GM23338 (cell line): ENCODE measurements at regions not wholly inside any gene's neighbourhood (a gene's known extent, or its start where the extent isn't known, plus 50 kb on each side); places are given as distances from the start of the nearest gene placed in this dataset.
"Not testable (repeated sequence)": the region's sequence is repeated elsewhere in the genome, so short reads cannot be mapped to it uniquely, and the experiment has no call there.

ENCODE experiments used
- ATAC-seq: fragments of 200-7000 bp; cut with Tn5 transposase; 3 replicates; pipeline ENCODE4 v1.9.1; 2020
- DNase-seq: peaks from one replicate; pipeline ENCODE4 v3.0.0-alpha.2; 2015; ENCODE audit warnings: low spot score
- H2AFZ ChIP-seq: fragments of 200-600 bp; sonication (generic); 2 replicates; pipeline ENCODE4 v1.8.0; 2016; ENCODE audit warnings: antibody characterized with exemption, mild to moderate bottlenecking, moderate library complexity
- H3F3A ChIP-seq: fragments of 200-600 bp; sonication (generic); replicated peaks from 2 replicates; pipeline ENCODE4 v1.8.0; 2017; ENCODE audit warnings: antibody characterized with exemption, mixed run types, low read depth
- H3K27ac ChIP-seq: fragments of 200-600 bp; sonication (generic); 2 replicates; pipeline ENCODE4 v1.6.1; 2016; ENCODE audit warnings: low read depth
- H3K27me3 ChIP-seq: fragments of 200-600 bp; sonication (generic); 2 replicates; pipeline ENCODE4 v1.8.0; 2016; ENCODE audit warnings: mild to moderate bottlenecking, mixed run types, moderate library complexity; ENCODE audit not compliant: insufficient read depth
- H3K36me3 ChIP-seq: fragments of 200-600 bp; sonication (generic); 2 replicates; pipeline ENCODE4 v1.8.0; 2016; ENCODE audit warnings: mild to moderate bottlenecking; ENCODE audit not compliant: insufficient read depth
- H3K4me1 ChIP-seq: fragments of 200-600 bp; sonication (generic); 2 replicates; pipeline ENCODE4 v1.8.0; 2016; ENCODE audit warnings: mild to moderate bottlenecking, moderate library complexity; ENCODE audit not compliant: insufficient read depth
- H3K4me2 ChIP-seq: fragments of 200-600 bp; sonication (generic); 2 replicates; pipeline ENCODE4 v1.7.1; 2017; ENCODE audit warnings: mixed run types
- H3K4me3 ChIP-seq: fragments of 200-600 bp; sonication (generic); 2 replicates; pipeline ENCODE4 v1.6.1; 2016; ENCODE audit warnings: mixed run types
- H3K79me2 ChIP-seq: fragments of 200-600 bp; sonication (generic); replicated peaks from 2 replicates; pipeline ENCODE4 v1.8.0; 2017; ENCODE audit warnings: mild to moderate bottlenecking; ENCODE audit not compliant: insufficient read depth
- H3K9me2 ChIP-seq: fragments of 200-600 bp; sonication (generic); 2 replicates; pipeline ENCODE4 v1.8.0; 2017; ENCODE audit not compliant: insufficient read depth
- H4K20me1 ChIP-seq: fragments of 200-600 bp; sonication (generic); replicated peaks from 2 replicates; pipeline ENCODE4 v1.8.0; 2017; ENCODE audit warnings: mild to moderate bottlenecking; ENCODE audit not compliant: insufficient read depth
- H3K27ac Mint-ChIP-seq: 2 replicates; pipeline ENCODE4 v1.8.0; 2020; ENCODE audit warnings: inconsistent platforms, mild to moderate bottlenecking, moderate library complexity, mixed read lengths
- H3K27me3 Mint-ChIP-seq: 3 replicates; pipeline ENCODE4 v1.8.0; 2022; ENCODE audit warnings: low read depth, mild to moderate bottlenecking, moderate library complexity, mixed read lengths, inconsistent platforms; ENCODE audit not compliant: insufficient read depth, poor library complexity
- H3K36me3 Mint-ChIP-seq: 3 replicates; pipeline ENCODE4 v1.8.0; 2021; ENCODE audit warnings: low read depth, mild to moderate bottlenecking, inconsistent platforms, moderate library complexity, mixed read lengths
- H3K4me1 Mint-ChIP-seq: 3 replicates; pipeline ENCODE4 v1.8.0; 2020; ENCODE audit warnings: mild to moderate bottlenecking, inconsistent platforms, mixed read lengths
- H3K4me3 Mint-ChIP-seq: 3 replicates; pipeline ENCODE4 v1.8.0; 2021; ENCODE audit warnings: moderate library complexity, mild to moderate bottlenecking, inconsistent platforms, mixed read lengths
- H3K9me3 Mint-ChIP-seq: 3 replicates; pipeline ENCODE4 v1.8.0; 2020; ENCODE audit warnings: moderate library complexity, mild to moderate bottlenecking, inconsistent platforms, mixed read lengths

DNA sequence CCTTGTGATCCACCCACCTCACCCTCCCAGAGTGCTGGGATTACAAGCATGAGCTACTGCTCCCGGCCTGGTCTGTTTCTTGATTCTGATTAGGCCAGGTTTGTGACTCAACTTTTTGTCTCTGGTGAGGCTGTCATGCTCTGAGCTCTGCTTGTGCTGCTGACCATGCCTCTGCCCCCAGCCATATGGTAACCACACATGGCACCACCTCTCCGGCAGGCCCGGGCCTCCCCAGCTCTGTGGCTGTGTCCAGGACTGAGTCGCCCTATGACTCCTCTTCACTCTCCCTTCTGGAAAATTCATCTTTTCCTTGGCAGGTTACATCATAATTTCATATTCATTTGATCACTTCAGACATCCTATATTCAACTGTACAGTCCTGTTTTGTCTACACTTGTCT, 172.3 kb downstream of the TP53TG3F start:
- DNase-seq, H3K4me3 ChIP-seq, H3K27me3 ChIP-seq, H3K27me3 Mint-ChIP-seq, H3K4me1 Mint-ChIP-seq, H3K79me2 ChIP-seq, H3K9me2 ChIP-seq, H3K27ac ChIP-seq, H2AFZ ChIP-seq, H3K27ac Mint-ChIP-seq, ATAC-seq, H3K4me3 Mint-ChIP-seq, H3F3A ChIP-seq, H4K20me1 ChIP-seq, H3K36me3 ChIP-seq, H3K4me2 ChIP-seq, H3K4me1 ChIP-seq: not testable (repeated sequence)
- Mint-ChIP-seq H3K9me3 (peaks cover 31% of the 10 kb centered on the region), H3K36me3 (peaks cover 11% of the 10 kb centered on the region)

GRCh38 chr16:33634057-33634456, 174.6 kb downstream of the TP53TG3F start:
- not testable (repeated sequence) for H3K4me1 ChIP-seq, H3K36me3 ChIP-seq, DNase-seq, H3K4me3 Mint-ChIP-seq, H3K9me2 ChIP-seq, H2AFZ ChIP-seq, H3K27me3 ChIP-seq, H3K27me3 Mint-ChIP-seq, H3K4me2 ChIP-seq, ATAC-seq, H3K36me3 Mint-ChIP-seq, H3F3A ChIP-seq, H3K79me2 ChIP-seq, H3K27ac ChIP-seq, H3K4me3 ChIP-seq, H3K27ac Mint-ChIP-seq, H4K20me1 ChIP-seq, H3K4me1 Mint-ChIP-seq
- peaks cover 28% of the 10 kb centered on the region for H3K9me3 Mint-ChIP-seq

DNA sequence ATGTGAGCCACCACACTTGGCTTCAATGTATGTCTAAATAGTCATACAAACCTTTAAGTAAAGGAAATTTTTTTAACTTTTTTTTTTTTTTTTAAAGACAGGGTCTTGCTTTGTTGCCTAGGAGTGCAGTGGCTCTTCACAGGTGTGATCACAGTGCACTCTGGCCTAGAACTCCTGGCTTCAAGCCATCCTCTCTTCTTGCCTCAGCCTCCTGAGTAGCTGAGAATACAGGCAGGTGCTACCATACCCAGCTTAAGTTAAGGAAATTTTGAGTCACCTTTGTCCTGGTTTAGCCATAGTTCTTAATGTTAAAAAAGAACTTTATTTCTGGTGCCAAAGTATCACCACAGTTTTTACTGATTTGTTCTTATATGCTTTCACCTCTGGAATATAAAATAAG, 177.3 kb downstream of the TP53TG3F start:
- not testable (repeated sequence) for ATAC-seq, H3K27me3 Mint-ChIP-seq

DNA sequence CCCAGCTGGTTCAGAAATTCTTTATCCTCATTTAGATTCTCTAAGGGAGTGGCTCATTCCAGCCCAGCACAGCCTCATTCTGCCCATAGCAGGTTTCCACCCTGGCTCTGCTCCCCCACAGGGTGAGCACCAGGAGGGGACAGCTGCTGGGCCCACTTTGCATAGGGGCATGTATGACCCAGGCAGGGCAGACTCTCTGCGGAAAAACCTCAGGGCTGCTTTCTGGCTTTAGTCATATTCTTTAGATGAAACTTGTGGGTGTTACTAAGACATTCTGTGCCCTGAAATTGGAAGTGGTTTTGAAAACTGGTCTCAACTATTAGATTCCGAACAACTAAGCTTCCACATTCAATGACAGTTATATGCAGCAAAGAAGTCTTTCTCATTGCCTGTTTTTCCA, 183.9 kb downstream of the TP53TG3F start:
- not testable (repeated sequence) for H3K9me2 ChIP-seq, H3K4me1 Mint-ChIP-seq, H3K36me3 ChIP-seq, H3K4me3 Mint-ChIP-seq, H3K36me3 Mint-ChIP-seq, H3K4me2 ChIP-seq, H3K4me3 ChIP-seq, H3K4me1 ChIP-seq, H3K79me2 ChIP-seq, H3F3A ChIP-seq, DNase-seq, H4K20me1 ChIP-seq, H3K27ac ChIP-seq, H2AFZ ChIP-seq, H3K27me3 ChIP-seq, ATAC-seq, H3K27me3 Mint-ChIP-seq, H3K27ac Mint-ChIP-seq
- H3K9me3 Mint-ChIP-seq, result peaks cover 31% of the 10 kb centered on the region

More for the DNA sequence above, 177.3 kb downstream of the TP53TG3F start:
- H3K4me1 Mint-ChIP-seq, H2AFZ ChIP-seq, DNase-seq, H3K4me3 ChIP-seq, H3K9me2 ChIP-seq, H3F3A ChIP-seq, H3K27ac ChIP-seq, H3K4me2 ChIP-seq, H3K4me3 Mint-ChIP-seq, H3K79me2 ChIP-seq, H4K20me1 ChIP-seq, H3K36me3 Mint-ChIP-seq, H3K36me3 ChIP-seq, H3K4me1 ChIP-seq, H3K27me3 ChIP-seq, H3K27ac Mint-ChIP-seq: not testable (repeated sequence)
- H3K9me3 Mint-ChIP-seq, result peaks cover 25% of the 10 kb centered on the region

GRCh38 chr16:33643698-33644381, 184.4 kb downstream of the TP53TG3F start:
- peaks cover 34% of the 10 kb centered on the region for H3K9me3 Mint-ChIP-seq
- H3K9me2 ChIP-seq, H3K4me3 ChIP-seq, H4K20me1 ChIP-seq, H2AFZ ChIP-seq, DNase-seq, H3K4me1 Mint-ChIP-seq, H3K79me2 ChIP-seq, H3K4me2 ChIP-seq, H3K27me3 ChIP-seq, H3K4me1 ChIP-seq, H3K27me3 Mint-ChIP-seq, ATAC-seq, H3K27ac Mint-ChIP-seq, H3K4me3 Mint-ChIP-seq, H3K36me3 ChIP-seq, H3K36me3 Mint-ChIP-seq, H3F3A ChIP-seq, H3K27ac ChIP-seq: not testable (repeated sequence)

GRCh38 chr16:33646386-33646785, 187.0 kb downstream of the TP53TG3F start:
- not testable (repeated sequence) for H3K4me3 ChIP-seq, H2AFZ ChIP-seq, H3K27ac Mint-ChIP-seq, H3K27me3 Mint-ChIP-seq, H3K9me2 ChIP-seq, H3K4me2 ChIP-seq, DNase-seq, H3K4me1 ChIP-seq, H3F3A ChIP-seq, H4K20me1 ChIP-seq, H3K36me3 ChIP-seq, H3K79me2 ChIP-seq, H3K27ac ChIP-seq, ATAC-seq, H3K4me1 Mint-ChIP-seq, H3K27me3 ChIP-seq, H3K36me3 Mint-ChIP-seq, H3K4me3 Mint-ChIP-seq
- H3K9me3 Mint-ChIP-seq, result peaks cover 28% of the 10 kb centered on the region

DNA sequence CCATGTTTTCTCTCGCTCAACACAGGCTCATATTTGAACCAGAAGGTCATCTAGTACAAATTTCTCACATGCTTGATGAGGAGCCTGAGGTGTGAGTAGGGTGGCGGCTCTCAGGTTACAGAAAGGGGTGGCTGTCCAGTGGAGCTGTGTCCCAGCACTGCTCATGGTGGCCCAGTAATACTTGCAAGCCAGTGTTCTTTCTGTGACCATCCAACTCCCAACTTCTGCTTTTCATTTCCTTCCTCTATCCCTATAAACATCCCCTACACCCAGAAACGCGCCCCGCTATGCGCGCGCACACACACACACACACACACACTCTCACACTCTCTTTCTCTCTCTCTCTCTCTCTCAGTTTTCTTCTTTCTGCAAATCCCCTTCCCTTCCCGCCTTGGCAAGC, 196.3 kb downstream of the TP53TG3F start:
- not testable (repeated sequence) for H3K36me3 Mint-ChIP-seq, H3K4me1 Mint-ChIP-seq, H3K27ac Mint-ChIP-seq, H3K27me3 Mint-ChIP-seq, H3K4me3 Mint-ChIP-seq, ATAC-seq, DNase-seq, H3K9me3 Mint-ChIP-seq, H3F3A ChIP-seq, H3K27ac ChIP-seq, H3K27me3 ChIP-seq, H3K36me3 ChIP-seq, H4K20me1 ChIP-seq, H3K4me2 ChIP-seq, H3K4me3 ChIP-seq, H3K4me1 ChIP-seq, H3K79me2 ChIP-seq, H2AFZ ChIP-seq, H3K9me2 ChIP-seq
